Head of caudate nucleus (tissue), 42 donors: ENCODE measurements at regions not wholly inside any gene's neighbourhood (a gene's known extent, or its start where the extent isn't known, plus 50 kb on each side); places are given as distances from the start of the nearest gene placed in this dataset.

Experiments
- DNase-seq, 42 donors: peaks; one replicate each; pipeline versions ENCODE4 v3.0.0 to v3.0.0-alpha.2; 2020 to 2021; ENCODE audit warnings: mixed read lengths in 7 of 42
- intact Hi-C: fragments of 100-400 bp; cut with DNase I; formaldehyde crosslinking; loops from one replicate; pipeline ENCODE4 v1.15.0; 2022

DNA sequence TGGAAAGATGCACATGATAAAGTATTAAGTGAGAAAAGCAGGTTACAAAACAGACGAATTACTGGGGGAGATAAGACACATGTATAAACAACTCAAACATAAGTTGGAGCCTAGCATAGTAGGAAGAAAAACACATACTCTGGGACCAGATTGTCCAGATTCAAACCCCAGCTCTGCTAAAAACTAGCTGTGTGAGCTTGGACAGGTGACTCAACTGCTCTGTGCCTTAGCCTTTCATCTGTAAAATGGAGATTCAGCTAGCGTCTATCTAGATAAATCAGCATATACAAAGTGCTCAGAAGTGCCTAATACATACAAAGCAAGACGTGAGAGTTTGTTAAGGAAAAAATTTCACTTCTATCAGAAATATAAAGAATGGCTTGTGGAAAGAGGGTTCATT is 254.0 kb upstream of the POU3F1 start:
- intact Hi-C loops: no loop called here
- no peak for DNase-seq

DNA sequence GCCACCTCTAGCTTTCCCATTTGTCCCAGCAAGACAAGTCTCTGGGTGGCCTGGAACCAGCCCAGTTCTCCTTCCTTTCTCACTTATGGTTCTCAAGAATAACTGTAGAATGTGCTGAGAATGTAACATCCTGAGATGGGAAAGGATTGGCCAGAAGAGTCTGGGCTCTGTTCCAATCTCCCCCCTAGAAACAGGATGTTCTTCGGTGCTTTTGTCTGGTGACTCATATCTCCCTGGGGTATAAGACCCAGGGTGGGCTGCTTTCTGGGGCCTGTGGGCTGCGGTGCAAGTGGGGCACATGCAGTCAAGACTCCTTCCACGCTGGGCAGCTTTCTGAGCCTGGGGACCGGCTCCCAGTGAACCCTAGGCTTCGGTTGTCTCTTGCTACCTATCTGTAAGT is 251.2 kb upstream of the POU3F1 start:
- intact Hi-C loops: no loop called here
- no peak for DNase-seq

- no peak for DNase-seq
- intact Hi-C loops: no loop called here
Observed at GRCh38 chr1:38297246-38297645, 250.7 kb upstream of the POU3F1 start.

DNA sequence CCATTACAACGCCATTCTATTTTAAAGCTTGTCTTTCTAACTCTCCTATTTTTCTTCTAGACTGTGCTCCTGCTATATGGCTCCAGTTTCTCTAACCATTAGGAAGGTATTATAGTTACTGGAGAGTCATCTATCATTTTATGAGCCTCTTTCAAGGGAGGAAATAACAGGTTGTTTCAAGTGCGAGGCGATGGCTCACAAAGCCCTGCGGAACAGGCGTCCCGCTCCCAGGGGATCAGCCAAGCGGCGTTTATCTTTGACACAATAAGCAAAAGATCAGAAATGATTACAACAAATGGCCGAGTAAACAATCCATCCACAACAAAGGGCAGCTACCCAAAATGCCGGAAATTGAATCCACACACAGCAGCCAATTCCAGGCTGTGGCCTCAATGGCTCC is 249.5 kb upstream of the POU3F1 start:
- no peak for DNase-seq
- intact Hi-C loops: no loop called here

DNA sequence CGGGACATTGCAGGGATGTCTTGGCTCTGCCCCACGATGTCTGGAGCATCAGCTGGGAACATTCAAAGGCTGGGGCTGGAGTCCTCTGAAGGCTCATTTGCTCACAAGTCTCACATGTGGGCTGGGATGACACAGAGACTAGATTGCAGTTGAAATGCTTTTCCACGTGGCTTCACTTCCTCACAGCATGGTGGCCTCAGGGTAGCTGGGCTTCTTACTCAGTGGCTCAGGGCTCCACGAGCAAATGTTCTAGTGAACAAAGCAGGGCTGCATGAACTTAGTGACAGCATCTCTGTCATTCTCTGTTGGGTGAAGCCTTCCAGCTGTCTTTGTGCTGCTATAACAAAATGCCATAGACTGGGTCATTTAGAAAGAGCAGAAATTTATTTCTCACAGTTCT is 247.0 kb upstream of the POU3F1 start:
- DNase-seq: no peak
- intact Hi-C loops: no loop called here

DNA sequence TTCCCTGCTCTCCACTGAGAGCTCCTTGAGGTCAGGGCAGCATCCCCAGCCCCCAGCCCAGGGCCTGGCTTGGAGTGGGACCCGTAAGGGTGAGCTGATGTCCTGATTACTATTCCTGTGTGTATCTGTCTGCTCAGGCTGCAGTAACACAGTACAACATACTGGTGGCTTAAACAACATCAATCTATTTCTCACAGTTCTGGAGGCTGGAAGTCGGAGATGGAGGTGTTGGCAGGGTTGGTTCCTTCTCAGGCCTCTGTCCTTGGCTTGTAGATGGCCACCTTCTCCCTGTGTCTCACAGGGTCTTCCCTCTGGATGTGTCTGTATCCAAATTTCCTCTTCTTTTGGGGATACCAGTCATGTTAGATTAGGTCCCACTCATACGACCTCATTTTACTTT is 246.4 kb upstream of the POU3F1 start:
- no peak for DNase-seq
- intact Hi-C loops: no loop called here

DNA sequence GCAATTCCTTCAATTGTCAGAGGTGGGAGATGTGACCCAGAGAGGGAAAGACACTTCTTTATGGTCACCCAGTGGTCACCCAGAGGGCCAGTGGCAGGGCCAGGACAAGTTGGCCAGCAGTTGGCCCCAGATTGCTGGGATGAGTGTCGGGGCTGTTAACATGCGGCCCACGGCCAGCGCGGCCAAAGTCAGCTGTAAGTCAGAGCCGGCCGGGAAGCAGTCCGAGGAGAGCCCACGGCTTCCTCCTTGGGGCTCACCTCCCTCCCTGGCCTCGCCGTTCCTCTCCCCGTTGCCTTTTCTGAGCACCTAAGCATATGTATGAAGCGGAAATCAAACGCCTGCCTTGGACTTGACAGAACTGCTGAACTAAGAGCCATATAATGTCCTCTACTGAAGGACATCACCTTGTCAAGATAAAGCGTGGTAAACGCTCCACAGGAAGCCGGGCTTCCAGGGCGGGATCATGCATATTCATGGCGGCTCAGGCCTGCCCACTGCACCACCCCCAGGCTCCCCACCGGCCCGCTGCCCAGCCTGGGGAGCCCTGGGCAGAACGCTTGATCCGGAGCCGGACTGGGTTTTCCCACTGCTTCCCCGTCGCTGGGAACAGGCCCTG is 245.4 kb upstream of the POU3F1 start:
- intact Hi-C loops: no loop called here
- peak in 17 of 42 donors; percentile 7 to 56 (median 27) for DNase-seq

DNA sequence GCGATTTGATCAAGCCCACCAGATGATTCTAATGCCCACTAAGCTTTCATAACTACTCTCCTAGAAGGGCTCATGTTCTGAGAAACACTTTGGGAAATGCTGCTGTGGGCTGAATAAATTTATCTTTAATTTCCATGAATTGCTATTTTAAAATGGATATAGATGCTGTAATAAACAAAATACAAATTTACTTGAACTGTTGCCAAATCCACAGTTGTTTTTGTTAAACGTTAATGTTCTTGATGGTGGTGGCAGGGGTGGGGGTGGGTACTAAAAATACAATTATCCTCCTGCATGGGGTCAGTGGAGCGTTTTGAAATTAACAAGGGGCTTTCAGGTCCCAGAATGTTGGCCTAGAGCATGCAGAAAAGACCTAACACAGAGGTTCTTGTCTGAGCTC is 244.7 kb upstream of the POU3F1 start:
- no peak for DNase-seq
- intact Hi-C loops: no loop called here

GRCh38 chr1:38289034-38289433 is 242.4 kb upstream of the POU3F1 start:
- intact Hi-C loops: no loop called here
- DNase-seq: no peak

DNA sequence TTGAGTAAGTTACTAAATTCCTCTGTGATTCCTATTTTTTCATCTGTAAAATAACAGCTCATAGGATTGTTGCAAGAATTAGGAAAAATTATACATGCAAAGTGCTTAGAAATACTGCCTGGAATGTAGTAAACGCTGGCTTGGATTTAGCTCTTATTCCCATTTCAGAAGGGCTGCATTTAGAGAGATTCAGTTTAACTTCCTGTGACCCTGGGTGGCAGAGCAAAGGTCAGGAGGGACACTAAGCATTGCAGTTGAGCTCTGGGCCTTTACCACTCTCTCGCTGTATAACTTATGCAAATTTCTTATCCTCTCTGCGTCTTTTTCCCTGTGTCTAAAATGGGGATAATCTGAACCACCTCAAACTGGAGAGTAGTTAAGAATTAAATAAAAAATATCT is 241.0 kb upstream of the POU3F1 start:
- peak in 1 of 42 donors; percentile 4 for DNase-seq
- intact Hi-C loops: no loop called here

DNA sequence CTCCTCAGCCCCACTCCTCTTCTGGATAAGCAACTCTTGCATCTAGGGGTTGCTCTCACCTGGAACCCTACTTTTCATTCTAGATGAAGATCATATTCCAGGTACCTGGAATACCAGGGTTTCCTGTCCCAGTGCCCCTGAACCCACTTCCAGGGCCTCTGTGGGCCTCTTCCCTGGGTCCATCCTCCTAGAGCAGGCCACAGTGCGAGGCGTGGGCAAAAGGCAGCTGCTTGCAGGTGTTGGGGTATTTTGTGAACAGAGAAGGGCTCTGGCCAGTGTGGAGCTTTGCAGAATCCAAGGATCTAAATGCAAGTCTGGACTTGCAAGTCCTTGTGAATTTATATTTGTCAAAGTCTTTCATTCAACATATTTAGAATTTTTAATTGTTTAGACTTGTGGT is 240.4 kb upstream of the POU3F1 start:
- DNase-seq: peak in 2 of 42 donors; percentile 13 to 26
- intact Hi-C loops: no loop called here

DNA sequence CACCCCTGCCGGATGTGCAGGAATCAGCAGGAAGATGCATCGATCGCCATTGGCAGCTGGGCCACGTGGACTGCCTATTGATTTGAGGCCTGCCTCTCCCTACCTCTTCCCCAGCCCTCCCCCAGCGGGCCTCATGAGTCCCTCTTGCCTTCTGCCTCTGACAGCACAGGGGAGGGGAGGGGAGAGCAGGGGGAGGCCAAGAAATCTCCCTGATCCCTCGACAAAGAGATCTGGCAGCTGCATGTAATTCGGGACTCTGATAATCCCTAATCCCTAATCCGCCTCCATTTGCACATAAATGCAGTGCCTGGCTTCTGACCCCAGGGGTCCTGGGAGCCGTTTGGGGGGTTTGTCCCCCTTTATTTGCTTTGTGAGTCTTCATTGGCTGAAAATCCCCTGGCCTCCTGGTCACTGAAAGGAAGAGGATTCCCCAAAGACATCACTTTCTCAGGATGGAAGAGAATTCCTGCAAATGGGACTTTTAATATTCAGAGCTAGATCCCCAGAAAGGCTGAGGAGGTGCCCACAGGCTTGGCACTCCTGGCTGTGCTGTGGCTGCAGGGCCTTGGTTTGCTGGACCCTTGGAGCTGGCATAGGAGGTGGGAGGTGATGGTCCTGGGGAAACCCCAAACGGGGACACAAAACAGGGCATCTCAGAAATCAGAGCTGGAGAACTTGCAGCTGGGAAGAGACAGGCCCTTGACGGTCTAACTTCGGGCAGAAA is 239.4 kb upstream of the POU3F1 start:
- peak in 3 of 42 donors; percentile 1 to 26 (median 22) for DNase-seq
- intact Hi-C loops: no loop called here

DNA sequence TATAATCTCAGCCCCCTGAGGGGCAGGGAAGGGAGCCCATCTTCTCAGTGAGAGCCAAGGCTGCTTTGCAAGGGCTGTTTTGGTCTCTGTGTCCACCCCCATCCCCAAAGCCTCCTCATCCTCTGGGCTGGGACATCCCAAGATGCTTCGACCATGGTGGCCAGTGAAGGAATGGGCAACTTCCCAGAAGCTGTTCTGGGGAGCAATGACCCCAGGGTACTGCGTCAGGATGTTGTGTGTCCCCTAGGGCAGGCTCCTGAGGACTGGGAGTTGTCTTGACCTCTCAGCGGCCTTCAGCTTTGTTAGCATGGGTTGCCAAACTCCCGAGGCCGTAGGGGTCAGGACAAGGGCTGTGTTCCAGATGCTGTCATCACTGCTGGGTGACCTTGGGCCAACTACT is 238.4 kb upstream of the POU3F1 start:
- intact Hi-C loops: no loop called here
- DNase-seq: peak in 3 of 42 donors; percentile 7 to 31 (median 16)

GRCh38 chr1:38283696-38284470 is 237.3 kb upstream of the POU3F1 start:
- peak in 2 of 42 donors; percentile 20 to 21 for DNase-seq
- intact Hi-C loops: no loop called here

GRCh38 chr1:38279148-38279547 is 232.6 kb upstream of the POU3F1 start:
- intact Hi-C loops: no loop called here

GRCh38 chr1:38277646-38278045 is 231.1 kb upstream of the POU3F1 start:
- no peak for DNase-seq
- intact Hi-C loops: no loop called here

More at GRCh38 chr1:38279148-38279547, 232.6 kb upstream of the POU3F1 start:
- DNase-seq: no peak

GRCh38 chr1:38275960-38276359 is 229.4 kb upstream of the POU3F1 start:
- intact Hi-C loops: no loop called here
- no peak for DNase-seq

GRCh38 chr1:38274974-38275373 is 228.4 kb upstream of the POU3F1 start:
- peak in 24 of 42 donors; percentile 4 to 69 (median 25) for DNase-seq
- intact Hi-C loops: no loop called here

GRCh38 chr1:38273196-38273804 is 226.7 kb upstream of the POU3F1 start:
- DNase-seq: no peak
- intact Hi-C loops: no loop called here

GRCh38 chr1:38272515-38272914 is 225.9 kb upstream of the POU3F1 start:
- intact Hi-C loops: no loop called here
- DNase-seq: no peak
